Neuronal stem cell (in vitro differentiated cells): ENCODE measurements at regions not wholly inside any gene's neighbourhood (a gene's known extent, or its start where the extent isn't known, plus 50 kb on each side); places are given as distances from the start of the nearest gene placed in this dataset.

Source experiments
- DNase-seq: peaks from one replicate; pipeline ENCODE4 v3.0.0-alpha.2; 2013; ENCODE audit warnings: low spot score
- H2AFZ ChIP-seq: one replicate; pipeline ENCODE4 v1.6.1; 2013; ENCODE audit warnings: mild to moderate bottlenecking, low read length, inconsistent platforms
- H2AK5ac ChIP-seq: 2 replicates; pipeline ENCODE4 v1.6.1; 2013; ENCODE audit warnings: low read depth, mild to moderate bottlenecking, inconsistent platforms, low read length, moderate library complexity, mixed read lengths
- H2BK120ac ChIP-seq: 2 replicates; pipeline ENCODE4 v1.6.1; 2013; ENCODE audit warnings: low read depth, mild to moderate bottlenecking, inconsistent platforms, low read length, moderate library complexity, mixed read lengths
- H2BK12ac ChIP-seq: one replicate; pipeline ENCODE4 v1.6.1; 2013; ENCODE audit warnings: low read length, inconsistent platforms
- H2BK15ac ChIP-seq: 2 replicates; pipeline ENCODE4 v1.6.1; 2013; ENCODE audit warnings: mild to moderate bottlenecking, low read length, inconsistent platforms, mixed read lengths
- H2BK5ac ChIP-seq: one replicate; pipeline ENCODE4 v1.6.1; 2013; ENCODE audit warnings: inconsistent platforms, mild to moderate bottlenecking, low read length, moderate library complexity
- H3K14ac ChIP-seq: one replicate; pipeline ENCODE4 v1.6.1; 2013; ENCODE audit warnings: low read length, inconsistent platforms
- H3K18ac ChIP-seq: 2 replicates; pipeline ENCODE4 v1.6.1; 2013; ENCODE audit warnings: low read length, inconsistent platforms
- H3K23ac ChIP-seq: 2 replicates; pipeline ENCODE4 v1.6.1; 2013; ENCODE audit warnings: low read depth, mild to moderate bottlenecking, mixed read lengths, low read length, inconsistent platforms; ENCODE audit not compliant: poor library complexity
- H3K27ac ChIP-seq: replicated peaks from 3 replicates; pipeline ENCODE4 v1.5.1; 2013; ENCODE audit warnings: low read length, inconsistent platforms
- H3K27me3 ChIP-seq, 3 experiments: 2 replicates each; pipeline ENCODE4 v1.6.1; 2013; ENCODE audit warnings: low read length in 3 of 3, mild to moderate bottlenecking in 2 of 3, inconsistent platforms in 1 of 3, low read depth in 1 of 3, mixed read lengths in 1 of 3, moderate library complexity in 1 of 3; ENCODE audit not compliant: control insufficient read depth in 3 of 3, insufficient read depth in 3 of 3
- H3K36me3 ChIP-seq, 2 donors: replicated peaks in 1 of 2; 2 replicates each; pipeline ENCODE4 v1.6.1; 2013; ENCODE audit warnings: low read length in 2 of 2; ENCODE audit not compliant: control insufficient read depth in 2 of 2, insufficient read depth in 2 of 2
- H3K4ac ChIP-seq: 2 replicates; pipeline ENCODE4 v1.6.1; 2013; ENCODE audit warnings: inconsistent platforms, mild to moderate bottlenecking, low read length, moderate library complexity
- H3K4me1 ChIP-seq, 2 donors: 1 replicate in 1 of 2; 2 replicates in 1 of 2; pipeline ENCODE4 v1.6.1; 2013; ENCODE audit warnings: low read length in 2 of 2, low read depth in 1 of 2; ENCODE audit not compliant: control insufficient read depth in 2 of 2, insufficient read depth in 1 of 2
- H3K4me2 ChIP-seq: one replicate; pipeline ENCODE4 v1.6.1; 2013; ENCODE audit warnings: mild to moderate bottlenecking, low read length, inconsistent platforms; ENCODE audit not compliant: insufficient read depth, poor library complexity, severe bottlenecking
- H3K4me3 ChIP-seq, 2 donors: 2 replicates each; pipeline ENCODE4 v1.5.1; 2013; ENCODE audit warnings: low read length in 2 of 2, mild to moderate bottlenecking in 2 of 2, inconsistent platforms in 1 of 2, moderate library complexity in 1 of 2
- H3K79me1 ChIP-seq: one replicate; pipeline ENCODE4 v1.6.1; 2013; ENCODE audit warnings: low read depth, mild to moderate bottlenecking, inconsistent platforms, low read length, moderate library complexity
- H3K9ac ChIP-seq: one replicate; pipeline ENCODE4 v1.6.1; 2013; ENCODE audit warnings: mild to moderate bottlenecking, low read depth, low read length, inconsistent platforms; ENCODE audit not compliant: poor library complexity
- H3K9me3 ChIP-seq, 2 donors: replicated peaks in 1 of 2; 2 replicates each; pipeline versions ENCODE3 to v1.6.1; 2013; ENCODE audit warnings: low read length in 2 of 2, mild to moderate bottlenecking in 2 of 2, inconsistent platforms in 1 of 2, low read depth in 1 of 2, mixed read lengths in 1 of 2, moderate library complexity in 1 of 2; ENCODE audit not compliant: control insufficient read depth in 2 of 2, insufficient read depth in 1 of 2
- H4K8ac ChIP-seq: one replicate; pipeline ENCODE4 v1.6.1; 2013; ENCODE audit warnings: low read depth, mild to moderate bottlenecking, inconsistent platforms, low read length, moderate library complexity
- H4K91ac ChIP-seq: one replicate; pipeline ENCODE4 v1.6.1; 2013; ENCODE audit warnings: low read length, low read depth, mild to moderate bottlenecking, inconsistent platforms; ENCODE audit not compliant: poor library complexity
- whole genome bisulfite sequencing, 2 donors: extraction: QIAGEN DNeasy Blood & Tissue Kit; methylation state at CpG; one replicate each; pipeline ENCODE4 v1.1.7; 2013; ENCODE audit warnings: missing lambda C conversion rate in 2 of 2, mixed read lengths in 1 of 2; ENCODE audit not compliant: insufficient read length in 2 of 2, insufficient replicate concordance in 1 of 2; ENCODE audit errors: extremely low coverage in 2 of 2; 5-methylcytosine and 5-hydroxymethylcytosine counted together

- Histone ChIP-seq H3K4me2 (no peak overlapping the region), H3K36me3 (peaks cover 0 to 27% of the 10 kb centered on the region in 2 donors), H3K4me1 (peaks cover 0 to 5% of the 10 kb centered on the region in 2 donors), H3K9me3 (peaks cover 0 to 9% of the 10 kb centered on the region in 2 donors), H2BK120ac (no peak overlapping the region), H2AFZ (no peak overlapping the region), H2BK12ac (no peak overlapping the region), H2AK5ac (no peak overlapping the region), H3K18ac (no peak overlapping the region), H3K27me3 (no peaks in the 10 kb centered on the region), H3K4me3 (no peak overlapping the region), H3K79me1 (no peaks in the 10 kb centered on the region), H2BK15ac (no peak overlapping the region), H4K8ac (no peak overlapping the region), H3K9ac (no peak overlapping the region), H3K23ac (no peak overlapping the region), H3K27ac (no peak overlapping the region), H4K91ac (no peak overlapping the region), H2BK5ac (no peak overlapping the region), H3K14ac (no peak overlapping the region), H3K4ac (no peak overlapping the region)
- WGBS, 2 donors: no CpG with 5 or more reads among the region's 4 CpGs
- no peak for DNase-seq
Measured at GRCh38 chr13:73981595-73981994, 152.6 kb downstream of the KLF12 start.

GRCh38 chr13:73975767-73976166, 158.4 kb downstream of the KLF12 start:
- Histone ChIP-seq H3K36me3 (peaks cover 0 to 3% of the 10 kb centered on the region in 2 donors), H4K91ac (no peak overlapping the region), H3K4me1 (no peaks in the 10 kb centered on the region), H3K9ac (no peak overlapping the region), H3K27ac (no peak overlapping the region), H2BK5ac (no peak overlapping the region), H3K9me3 (peaks cover 3 to 18% of the 10 kb centered on the region in 2 donors), H2BK15ac (no peak overlapping the region), H2BK120ac (no peak overlapping the region), H3K79me1 (no peaks in the 10 kb centered on the region), H2AFZ (no peak overlapping the region), H3K4me3 (no peak overlapping the region), H3K4me2 (no peak overlapping the region), H4K8ac (no peak overlapping the region), H3K27me3 (no peaks in the 10 kb centered on the region), H3K4ac (no peak overlapping the region), H3K23ac (no peak overlapping the region), H3K14ac (no peak overlapping the region), H2BK12ac (no peak overlapping the region), H2AK5ac (no peak overlapping the region), H3K18ac (no peak overlapping the region)
- no peak for DNase-seq
- WGBS, 2 donors: no CpG with 5 or more reads among the region's 4 CpGs

GRCh38 chr13:73974051-73974450, 160.2 kb downstream of the KLF12 start:
- peaks cover 3 to 18% of the 10 kb centered on the region in 2 donors for H3K9me3 ChIP-seq

GRCh38 chr13:73973156-73973555, 161.0 kb downstream of the KLF12 start:
- DNase-seq: no peak
- no peak overlapping the region for H3K4me2 ChIP-seq
- H3K27me3 ChIP-seq: no peaks in the 10 kb centered on the region
- H2AFZ ChIP-seq: no peak overlapping the region
- H2AK5ac ChIP-seq: no peak overlapping the region
- no peak overlapping the region for H2BK5ac ChIP-seq
- H3K4me1 ChIP-seq: no peaks in the 10 kb centered on the region
- no peak overlapping the region for H3K14ac ChIP-seq
- H3K27ac ChIP-seq: no peak overlapping the region
- H2BK12ac ChIP-seq: no peak overlapping the region
- no peak overlapping the region for H2BK120ac ChIP-seq
- H3K79me1 ChIP-seq: no peaks in the 10 kb centered on the region
- no peak overlapping the region for H3K4ac ChIP-seq
- no peak overlapping the region for H4K8ac ChIP-seq
- WGBS, 2 donors: no CpG with 5 or more reads among the region's 2 CpGs
- no peak overlapping the region for H3K18ac ChIP-seq
- no peak overlapping the region for H3K4me3 ChIP-seq
- no peaks in the 10 kb centered on the region for H3K36me3 ChIP-seq
- H3K9me3 ChIP-seq: peaks cover 3 to 16% of the 10 kb centered on the region in 2 donors
- no peak overlapping the region for H2BK15ac ChIP-seq
- no peak overlapping the region for H3K9ac ChIP-seq
- no peak overlapping the region for H4K91ac ChIP-seq
- no peak overlapping the region for H3K23ac ChIP-seq

More at GRCh38 chr13:73974051-73974450, 160.2 kb downstream of the KLF12 start:
- H3K4ac ChIP-seq: no peak overlapping the region
- no peak overlapping the region for H2BK5ac ChIP-seq
- no peak overlapping the region for H2BK12ac ChIP-seq
- no peak overlapping the region for H3K23ac ChIP-seq
- no peak for DNase-seq
- H2AFZ ChIP-seq: no peak overlapping the region
- H3K9ac ChIP-seq: no peak overlapping the region
- H3K36me3 ChIP-seq: no peaks in the 10 kb centered on the region
- H3K27me3 ChIP-seq: no peaks in the 10 kb centered on the region
- no peak overlapping the region for H3K4me3 ChIP-seq
- no peak overlapping the region for H4K8ac ChIP-seq
- no peak overlapping the region for H2BK15ac ChIP-seq
- no peaks in the 10 kb centered on the region for H3K79me1 ChIP-seq
- H3K4me2 ChIP-seq: no peak overlapping the region
- no peak overlapping the region for H3K14ac ChIP-seq
- no peak overlapping the region for H4K91ac ChIP-seq
- no peak overlapping the region for H3K18ac ChIP-seq
- no peak overlapping the region for H2BK120ac ChIP-seq
- H3K27ac ChIP-seq: no peak overlapping the region
- WGBS, 2 donors: no CpG with 5 or more reads among the region's 2 CpGs
- no peaks in the 10 kb centered on the region for H3K4me1 ChIP-seq
- H2AK5ac ChIP-seq: no peak overlapping the region
